ENCODE measurements at regions not wholly inside any gene's neighbourhood (a gene's known extent, or its start where the extent isn't known, plus 50 kb on each side); places are given as distances from the start of the nearest gene placed in this dataset.

DNA sequence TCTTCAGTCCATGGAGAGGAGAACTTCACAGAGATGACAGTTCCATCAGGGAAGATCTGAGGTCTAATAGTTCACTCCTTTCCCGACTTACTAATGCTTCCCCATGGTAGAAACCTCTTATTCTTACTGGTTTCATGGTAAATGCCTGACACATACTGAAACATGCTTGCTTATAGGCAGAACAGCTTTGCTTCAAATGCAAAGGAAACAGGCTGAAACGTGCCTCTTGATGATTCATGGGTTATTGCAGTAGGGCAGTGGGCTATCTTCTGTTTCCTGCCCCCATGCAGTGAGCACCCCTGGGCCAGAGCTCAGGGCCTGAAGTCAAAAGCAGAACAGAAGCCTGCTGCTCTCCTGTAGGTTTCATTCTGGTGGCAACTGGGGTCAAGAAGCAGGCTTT is 223.5 kb downstream of the RDH14 start:
- H3K4me3 ChIP-seq = no peak overlapping the region
- TF ChIP-seq, protein P1, sequence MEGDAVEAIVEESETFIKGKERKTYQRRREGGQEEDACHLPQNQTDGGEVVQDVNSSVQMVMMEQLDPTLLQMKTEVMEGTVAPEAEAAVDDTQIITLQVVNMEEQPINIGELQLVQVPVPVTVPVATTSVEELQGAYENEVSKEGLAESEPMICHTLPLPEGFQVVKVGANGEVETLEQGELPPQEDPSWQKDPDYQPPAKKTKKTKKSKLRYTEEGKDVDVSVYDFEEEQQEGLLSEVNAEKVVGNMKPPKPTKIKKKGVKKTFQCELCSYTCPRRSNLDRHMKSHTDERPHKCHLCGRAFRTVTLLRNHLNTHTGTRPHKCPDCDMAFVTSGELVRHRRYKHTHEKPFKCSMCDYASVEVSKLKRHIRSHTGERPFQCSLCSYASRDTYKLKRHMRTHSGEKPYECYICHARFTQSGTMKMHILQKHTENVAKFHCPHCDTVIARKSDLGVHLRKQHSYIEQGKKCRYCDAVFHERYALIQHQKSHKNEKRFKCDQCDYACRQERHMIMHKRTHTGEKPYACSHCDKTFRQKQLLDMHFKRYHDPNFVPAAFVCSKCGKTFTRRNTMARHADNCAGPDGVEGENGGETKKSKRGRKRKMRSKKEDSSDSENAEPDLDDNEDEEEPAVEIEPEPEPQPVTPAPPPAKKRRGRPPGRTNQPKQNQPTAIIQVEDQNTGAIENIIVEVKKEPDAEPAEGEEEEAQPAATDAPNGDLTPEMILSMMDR (IDR thresholded peaks at IDR 0.05) = no peak
- TF ChIP-seq POLR2A (IDR thresholded peaks at IDR 0.05) = no peak
- intact Hi-C loops (cut with DNase I) = no loop called here
- H3K4me1 ChIP-seq = no peaks in the 10 kb centered on the region
- ATAC-seq (no peak), DNase-seq (no peak)
- no peaks in the 10 kb centered on the region for H3K36me3 ChIP-seq
- H3K27me3 ChIP-seq = no peaks in the 10 kb centered on the region
- 48 to 55% (median 51%) methylated on average over 2 of the region's 2 CpGs for WGBS, 4 donors
- no peak overlapping the region for H3K27ac ChIP-seq
- H3K9me3 ChIP-seq = peaks cover 0 to 10% (median 0%) of the 10 kb centered on the region in 12 donors

DNA sequence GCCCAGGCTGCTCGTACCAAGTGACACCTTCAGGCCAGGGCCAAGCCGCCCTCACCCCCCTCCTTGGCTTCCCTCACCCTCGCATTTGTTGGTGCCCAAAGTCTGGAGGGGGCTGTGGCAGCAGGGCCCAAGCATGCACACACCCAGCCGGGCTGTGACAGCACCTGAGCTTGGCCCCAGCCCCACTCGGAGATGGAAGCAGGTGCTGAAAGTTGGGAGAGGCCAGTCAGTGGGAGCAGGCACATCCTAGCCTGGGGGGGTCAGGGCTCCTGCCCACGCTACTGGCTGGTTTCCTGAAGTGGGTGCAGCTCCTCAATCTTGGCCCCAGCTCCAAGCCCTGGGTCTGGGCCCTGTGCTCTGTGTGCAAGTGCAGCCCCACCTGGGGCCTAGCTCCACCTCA is 228.0 kb downstream of the RDH14 start:
- H3K4me3 ChIP-seq = no peak overlapping the region
- H3K4me1 ChIP-seq = no peaks in the 10 kb centered on the region
- H3K27ac ChIP-seq = no peak overlapping the region
- intact Hi-C loops (cut with DNase I) = no loop called here
- no peaks in the 10 kb centered on the region for H3K36me3 ChIP-seq
- no peaks in the 10 kb centered on the region for H3K27me3 ChIP-seq
- H3K9me3 ChIP-seq = no peaks in the 10 kb centered on the region
- TF ChIP-seq, protein P1 (IDR thresholded peaks at IDR 0.05) = no peak
- TF ChIP-seq POLR2A (IDR thresholded peaks at IDR 0.05) = no peak
- ATAC-seq = no peak
- peak in 1 of 5 donors; percentile 18 for DNase-seq
- WGBS, 4 donors = 89 to 96% (median 93%) methylated on average over 4 to 6 of the region's 6 CpGs

DNA sequence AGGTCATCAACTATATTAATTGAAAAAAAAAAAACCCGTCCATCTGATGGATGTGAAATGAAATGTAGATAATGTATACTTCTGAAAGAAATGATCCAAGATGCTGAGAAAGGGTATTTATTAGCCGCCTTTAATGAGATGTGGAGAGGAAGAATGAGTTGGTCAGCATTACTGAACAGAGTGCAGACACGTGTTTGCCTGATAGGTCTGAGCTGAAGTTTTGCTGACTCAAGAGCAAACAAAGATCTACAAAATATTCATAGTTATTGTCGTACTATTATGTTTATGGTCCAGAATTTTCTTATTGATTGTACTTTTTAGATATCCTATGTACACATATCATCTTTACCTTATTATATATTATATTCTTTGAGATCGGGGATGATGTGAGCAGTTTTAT is 235.3 kb downstream of the RDH14 start:
- DNase-seq = no peak
- H3K4me3 ChIP-seq = no peak overlapping the region
- H3K36me3 ChIP-seq = no peaks in the 10 kb centered on the region
- no peak overlapping the region for H3K27ac ChIP-seq
- WGBS, 4 donors = 78 to 83% (median 82%) methylated on average over 5 of the region's 5 CpGs
- ATAC-seq = no peak
- no peaks in the 10 kb centered on the region for H3K27me3 ChIP-seq
- intact Hi-C loops (cut with DNase I) = no loop called here
- TF ChIP-seq, protein P1 (IDR thresholded peaks at IDR 0.05) = no peak
- TF ChIP-seq POLR2A (IDR thresholded peaks at IDR 0.05) = no peak
- no peaks in the 10 kb centered on the region for H3K9me3 ChIP-seq
- peaks cover 0 to 3% (median 0%) of the 10 kb centered on the region in 12 donors for H3K4me1 ChIP-seq

DNA sequence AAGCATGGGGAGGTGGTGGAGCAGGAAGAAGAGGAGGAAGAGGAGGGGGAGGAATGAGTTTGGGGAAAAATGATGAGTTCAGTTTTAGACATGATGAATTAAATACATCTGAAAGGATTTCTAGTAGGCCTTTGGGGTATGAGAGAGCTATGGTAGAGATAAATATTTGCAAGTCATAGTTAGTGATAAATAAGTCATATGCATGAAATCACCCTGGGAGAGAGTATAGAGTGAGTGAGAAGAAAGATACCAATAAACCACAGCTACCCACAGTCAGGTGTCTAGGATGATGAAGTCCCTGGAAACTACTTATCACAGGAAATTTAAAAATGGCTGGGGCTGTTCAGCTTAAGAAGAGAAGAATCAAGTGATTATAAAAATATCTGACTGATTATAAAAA is 240.5 kb downstream of the RDH14 start:
- H3K27ac ChIP-seq = no peak overlapping the region
- H3K4me3 ChIP-seq = no peak overlapping the region
- no peaks in the 10 kb centered on the region for H3K4me1 ChIP-seq
- H3K36me3 ChIP-seq = no peaks in the 10 kb centered on the region
- H3K27me3 ChIP-seq = no peaks in the 10 kb centered on the region
- TF ChIP-seq POLR2A (IDR thresholded peaks at IDR 0.05) = no peak
- TF ChIP-seq, protein P1 (IDR thresholded peaks at IDR 0.05) = no peak
- H3K9me3 ChIP-seq = no peaks in the 10 kb centered on the region
- no peak for DNase-seq
- ATAC-seq = no peak
- intact Hi-C loops (cut with DNase I) = no loop called here
